ENCODE measurements at regions not wholly inside any gene's neighbourhood (a gene's known extent, or its start where the extent isn't known, plus 50 kb on each side); places are given as distances from the start of the nearest gene placed in this dataset.

DNA sequence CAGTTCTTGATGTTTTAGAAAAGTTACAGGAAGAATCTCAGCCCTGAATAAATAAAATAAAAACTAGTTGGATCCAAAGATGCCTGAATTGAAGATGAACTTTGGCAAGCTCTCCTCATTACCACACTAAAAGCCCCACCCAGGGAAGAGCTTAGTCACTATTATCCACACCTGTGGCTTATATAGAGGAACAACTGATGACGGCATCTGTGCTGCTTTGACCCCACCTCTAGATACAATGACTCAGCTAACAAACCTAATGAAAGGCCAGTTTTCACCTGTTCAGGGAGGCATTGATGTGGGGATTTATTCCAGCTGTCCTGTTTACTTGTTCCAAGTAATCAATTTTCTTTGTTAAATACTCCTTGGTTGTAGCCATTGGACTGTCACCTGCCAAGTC is 604.7 kb upstream of the EPHA6 start:
- 78 to 96% methylated on average over 1 of the region's 1 CpG for WGBS, 2 donors
- Histone ChIP-seq H3K36me3 (no peaks in the 10 kb centered on the region), H3K4me1 (no peaks in the 10 kb centered on the region), H3K27me3 (no peaks in the 10 kb centered on the region), H3K4me3 (replicated peaks in 1 of 3) (no peak overlapping the region), H3K9me3 (no peaks in the 10 kb centered on the region), H3K27ac (no peak overlapping the region)
- DNase-seq = no peak
- no peak for TF ChIP-seq POLR2A (IDR thresholded peaks at IDR 0.05)
- TF ChIP-seq, protein P1, sequence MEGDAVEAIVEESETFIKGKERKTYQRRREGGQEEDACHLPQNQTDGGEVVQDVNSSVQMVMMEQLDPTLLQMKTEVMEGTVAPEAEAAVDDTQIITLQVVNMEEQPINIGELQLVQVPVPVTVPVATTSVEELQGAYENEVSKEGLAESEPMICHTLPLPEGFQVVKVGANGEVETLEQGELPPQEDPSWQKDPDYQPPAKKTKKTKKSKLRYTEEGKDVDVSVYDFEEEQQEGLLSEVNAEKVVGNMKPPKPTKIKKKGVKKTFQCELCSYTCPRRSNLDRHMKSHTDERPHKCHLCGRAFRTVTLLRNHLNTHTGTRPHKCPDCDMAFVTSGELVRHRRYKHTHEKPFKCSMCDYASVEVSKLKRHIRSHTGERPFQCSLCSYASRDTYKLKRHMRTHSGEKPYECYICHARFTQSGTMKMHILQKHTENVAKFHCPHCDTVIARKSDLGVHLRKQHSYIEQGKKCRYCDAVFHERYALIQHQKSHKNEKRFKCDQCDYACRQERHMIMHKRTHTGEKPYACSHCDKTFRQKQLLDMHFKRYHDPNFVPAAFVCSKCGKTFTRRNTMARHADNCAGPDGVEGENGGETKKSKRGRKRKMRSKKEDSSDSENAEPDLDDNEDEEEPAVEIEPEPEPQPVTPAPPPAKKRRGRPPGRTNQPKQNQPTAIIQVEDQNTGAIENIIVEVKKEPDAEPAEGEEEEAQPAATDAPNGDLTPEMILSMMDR (IDR thresholded peaks at IDR 0.05) = no peak
- intact Hi-C loops (cut with DNase I) = no loop called here

DNA sequence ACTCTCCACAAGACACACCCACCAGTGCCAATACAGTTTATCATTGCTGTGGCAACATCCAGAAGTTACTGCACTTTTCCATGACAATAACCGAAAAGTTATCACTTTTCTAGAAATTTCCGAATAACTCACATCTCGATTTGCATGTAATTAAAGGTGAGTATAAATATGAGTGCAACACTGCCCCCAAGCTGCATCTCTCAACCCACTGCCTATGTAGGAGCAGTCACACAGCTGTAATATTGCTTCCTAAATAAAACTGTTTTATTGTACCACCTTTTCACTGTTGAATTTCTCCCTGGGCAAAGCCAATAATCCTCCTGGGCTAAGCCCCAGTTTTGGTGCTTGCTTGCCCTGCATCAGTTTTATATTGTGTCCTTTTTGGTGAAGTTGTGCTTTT is 601.0 kb upstream of the EPHA6 start:
- no peaks in the 10 kb centered on the region for H3K9me3 ChIP-seq
- no peak for DNase-seq
- no peak for TF ChIP-seq POLR2A (IDR thresholded peaks at IDR 0.05)
- TF ChIP-seq, protein P1 (IDR thresholded peaks at IDR 0.05) = no peak
- 95 to 98% methylated on average over 3 of the region's 3 CpGs for WGBS, 2 donors
- no peaks in the 10 kb centered on the region for H3K4me1 ChIP-seq
- intact Hi-C loops (cut with DNase I) = no loop called here
- no peaks in the 10 kb centered on the region for H3K36me3 ChIP-seq
- no peak overlapping the region for H3K27ac ChIP-seq
- no peak overlapping the region for H3K4me3 ChIP-seq (replicated peaks in 1 of 3)
- H3K27me3 ChIP-seq = no peaks in the 10 kb centered on the region

DNA sequence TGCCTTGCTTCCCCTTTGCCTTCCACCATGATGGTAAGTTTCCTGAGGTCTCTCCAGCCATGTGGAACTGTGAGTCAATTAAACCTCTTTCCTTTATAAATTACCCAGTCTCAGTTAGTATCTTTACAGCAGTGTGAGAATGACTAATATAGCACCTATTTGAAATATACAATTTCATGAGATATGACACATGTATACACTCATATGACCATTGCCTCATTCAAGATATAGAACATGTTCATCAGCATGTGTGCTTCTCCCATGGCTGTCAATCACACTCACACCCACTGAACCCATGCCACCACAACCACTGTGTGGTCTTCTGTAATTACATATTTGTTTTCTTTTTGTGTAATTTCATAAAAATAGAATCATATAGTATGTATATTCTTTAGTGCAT is 599.5 kb upstream of the EPHA6 start:
- no peaks in the 10 kb centered on the region for H3K9me3 ChIP-seq
- H3K36me3 ChIP-seq = no peaks in the 10 kb centered on the region
- no peak for DNase-seq
- TF ChIP-seq, protein P1 (IDR thresholded peaks at IDR 0.05) = no peak
- no peak for TF ChIP-seq POLR2A (IDR thresholded peaks at IDR 0.05)
- intact Hi-C loops (cut with DNase I) = no loop called here
- H3K4me1 ChIP-seq = no peaks in the 10 kb centered on the region
- no peaks in the 10 kb centered on the region for H3K27me3 ChIP-seq
- H3K27ac ChIP-seq = no peak overlapping the region
- no peak overlapping the region for H3K4me3 ChIP-seq (replicated peaks in 1 of 3)

DNA sequence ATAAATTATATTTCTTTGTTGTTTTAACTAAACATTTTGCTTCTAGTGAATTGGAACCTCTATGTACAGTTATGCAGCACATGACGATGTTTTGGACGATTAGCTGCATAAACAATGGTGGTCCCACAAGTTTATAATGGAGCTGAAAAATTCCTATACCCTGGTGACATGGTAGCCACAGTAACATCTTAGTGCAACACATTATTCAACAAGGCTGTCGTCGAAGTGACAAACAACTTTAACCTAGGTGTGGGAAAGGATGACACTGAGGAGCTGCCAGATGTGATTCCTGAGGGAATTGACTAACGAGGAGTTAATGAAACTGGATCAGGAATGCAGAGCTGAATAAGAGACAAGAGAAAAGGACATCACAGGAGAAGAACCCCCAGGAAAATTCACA is 588.9 kb upstream of the EPHA6 start:
- H3K27me3 ChIP-seq = no peaks in the 10 kb centered on the region
- WGBS, 2 donors = 84 to 85% methylated on average over 5 of the region's 5 CpGs
- no peak overlapping the region for H3K27ac ChIP-seq
- no peaks in the 10 kb centered on the region for H3K9me3 ChIP-seq
- intact Hi-C loops (cut with DNase I) = no loop called here
- no peak overlapping the region for H3K4me3 ChIP-seq (replicated peaks in 1 of 3)
- H3K4me1 ChIP-seq = no peaks in the 10 kb centered on the region
- H3K36me3 ChIP-seq = no peaks in the 10 kb centered on the region
- TF ChIP-seq, protein P1 (IDR thresholded peaks at IDR 0.05) = no peak
- no peak for TF ChIP-seq POLR2A (IDR thresholded peaks at IDR 0.05)
- DNase-seq = no peak

DNA sequence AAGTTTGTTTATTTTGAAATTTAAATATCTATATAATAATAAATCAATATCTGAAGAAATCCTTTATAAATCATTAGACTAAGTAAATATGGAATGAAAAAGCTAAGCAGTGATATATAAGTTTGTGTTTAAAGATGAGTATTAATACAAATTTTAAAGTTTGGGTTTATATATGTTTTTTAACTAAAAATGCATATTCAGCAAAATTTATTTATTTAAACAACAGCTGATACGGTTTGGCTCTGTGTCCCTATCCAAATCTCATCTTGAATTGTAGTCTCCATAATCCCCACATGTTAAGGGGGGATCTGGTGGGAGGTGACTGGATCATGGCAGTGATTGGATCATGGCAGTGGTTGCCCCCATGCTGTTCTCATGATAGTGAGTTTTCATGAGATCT is 580.7 kb upstream of the EPHA6 start:
- H3K9me3 ChIP-seq = no peaks in the 10 kb centered on the region
- no peak for DNase-seq
- no peak overlapping the region for H3K4me3 ChIP-seq (replicated peaks in 1 of 3)
- 69 to 83% methylated on average over 1 of the region's 1 CpG for WGBS, 2 donors
- H3K27ac ChIP-seq = no peak overlapping the region
- H3K36me3 ChIP-seq = no peaks in the 10 kb centered on the region
- TF ChIP-seq, protein P1 (IDR thresholded peaks at IDR 0.05) = no peak
- no peak for TF ChIP-seq POLR2A (IDR thresholded peaks at IDR 0.05)
- no peaks in the 10 kb centered on the region for H3K27me3 ChIP-seq
- H3K4me1 ChIP-seq = no peaks in the 10 kb centered on the region
- intact Hi-C loops (cut with DNase I) = no loop called here

Data from thyroid gland (tissue), 4 donors.